ENCODE measurements at regions not wholly inside any gene's neighbourhood (a gene's known extent, or its start where the extent isn't known, plus 50 kb on each side); places are given as distances from the start of the nearest gene placed in this dataset.
A peak's percentile ranks its signal among the peaks of the same experiment; 100 is the strongest.

GRCh38 chr11:122395282-122395681, 260.2 kb upstream of the UBASH3B start:
- no peak overlapping the region for H3K4me3 ChIP-seq (replicated peaks; ENCODE audit: low read depth, low read length)
- TF ChIP-seq, protein P1, sequence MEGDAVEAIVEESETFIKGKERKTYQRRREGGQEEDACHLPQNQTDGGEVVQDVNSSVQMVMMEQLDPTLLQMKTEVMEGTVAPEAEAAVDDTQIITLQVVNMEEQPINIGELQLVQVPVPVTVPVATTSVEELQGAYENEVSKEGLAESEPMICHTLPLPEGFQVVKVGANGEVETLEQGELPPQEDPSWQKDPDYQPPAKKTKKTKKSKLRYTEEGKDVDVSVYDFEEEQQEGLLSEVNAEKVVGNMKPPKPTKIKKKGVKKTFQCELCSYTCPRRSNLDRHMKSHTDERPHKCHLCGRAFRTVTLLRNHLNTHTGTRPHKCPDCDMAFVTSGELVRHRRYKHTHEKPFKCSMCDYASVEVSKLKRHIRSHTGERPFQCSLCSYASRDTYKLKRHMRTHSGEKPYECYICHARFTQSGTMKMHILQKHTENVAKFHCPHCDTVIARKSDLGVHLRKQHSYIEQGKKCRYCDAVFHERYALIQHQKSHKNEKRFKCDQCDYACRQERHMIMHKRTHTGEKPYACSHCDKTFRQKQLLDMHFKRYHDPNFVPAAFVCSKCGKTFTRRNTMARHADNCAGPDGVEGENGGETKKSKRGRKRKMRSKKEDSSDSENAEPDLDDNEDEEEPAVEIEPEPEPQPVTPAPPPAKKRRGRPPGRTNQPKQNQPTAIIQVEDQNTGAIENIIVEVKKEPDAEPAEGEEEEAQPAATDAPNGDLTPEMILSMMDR (IDR thresholded peaks at IDR 0.05; ENCODE audit: low read length, missing control alignments): no peak
- DNase-seq (ENCODE audit: low read depth): no peak

DNA sequence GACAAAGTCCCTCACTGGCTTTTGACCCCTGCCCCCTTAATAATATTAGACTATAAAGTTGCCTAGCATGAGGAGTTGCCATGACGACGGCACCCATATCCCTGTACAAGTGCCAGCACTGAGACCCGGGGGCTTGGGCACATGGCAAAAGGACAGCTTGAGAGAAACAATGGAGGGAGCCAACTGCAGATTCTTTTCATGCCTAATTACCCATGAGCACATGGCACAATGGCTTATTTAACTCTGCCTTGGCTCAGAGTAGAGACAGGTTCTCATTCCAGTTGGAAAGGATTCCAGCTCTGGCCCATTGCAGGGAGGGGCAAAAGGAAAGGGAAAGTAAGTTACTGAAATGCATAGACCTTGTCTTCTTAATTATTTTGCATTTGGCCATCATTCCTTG, 261.2 kb upstream of the UBASH3B start:
- TF ChIP-seq, protein P1 (IDR thresholded peaks at IDR 0.05; ENCODE audit: low read length, missing control alignments): no peak
- no peak overlapping the region for H3K4me3 ChIP-seq (replicated peaks; ENCODE audit: low read depth, low read length)
- DNase-seq (ENCODE audit: low read depth): no peak

- no peak overlapping the region for H3K4me3 ChIP-seq (replicated peaks; ENCODE audit: low read depth, low read length)
- DNase-seq (ENCODE audit: low read depth): peak; percentile 38
- TF ChIP-seq, protein P1 (IDR thresholded peaks at IDR 0.05; ENCODE audit: low read length, missing control alignments): no peak
These were observed 262.2 kb upstream of the UBASH3B start for GRCh38 chr11:122393209-122393860.

DNA sequence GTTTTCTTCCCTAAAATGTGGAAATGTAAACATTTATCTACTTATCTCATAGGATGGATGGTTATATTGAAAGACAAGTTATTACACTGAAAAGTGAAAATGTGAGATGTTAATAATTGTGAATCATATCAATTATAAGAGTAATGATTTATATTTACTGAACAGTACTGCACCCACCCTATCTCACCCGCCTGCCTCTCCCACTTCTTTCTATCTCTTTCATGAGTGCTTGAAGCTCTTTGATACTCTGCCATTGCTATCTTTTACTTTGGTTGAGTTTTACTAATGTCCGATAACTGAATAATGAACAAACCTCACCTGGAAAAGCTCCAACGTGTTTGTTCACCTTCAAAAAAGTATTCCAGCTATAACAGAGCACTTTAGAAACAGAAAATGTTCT, 263.0 kb upstream of the UBASH3B start:
- TF ChIP-seq, protein P1 (IDR thresholded peaks at IDR 0.05; ENCODE audit: low read length, missing control alignments): no peak
- no peak overlapping the region for H3K4me3 ChIP-seq (replicated peaks; ENCODE audit: low read depth, low read length)
- no peak for DNase-seq (ENCODE audit: low read depth)

- H3K4me3 ChIP-seq (replicated peaks; ENCODE audit: low read depth, low read length): no peak overlapping the region
- DNase-seq (ENCODE audit: low read depth): no peak
- TF ChIP-seq, protein P1 (IDR thresholded peaks at IDR 0.05; ENCODE audit: low read length, missing control alignments): no peak
These were observed 264.5 kb upstream of the UBASH3B start for GRCh38 chr11:122391049-122391448.

DNA sequence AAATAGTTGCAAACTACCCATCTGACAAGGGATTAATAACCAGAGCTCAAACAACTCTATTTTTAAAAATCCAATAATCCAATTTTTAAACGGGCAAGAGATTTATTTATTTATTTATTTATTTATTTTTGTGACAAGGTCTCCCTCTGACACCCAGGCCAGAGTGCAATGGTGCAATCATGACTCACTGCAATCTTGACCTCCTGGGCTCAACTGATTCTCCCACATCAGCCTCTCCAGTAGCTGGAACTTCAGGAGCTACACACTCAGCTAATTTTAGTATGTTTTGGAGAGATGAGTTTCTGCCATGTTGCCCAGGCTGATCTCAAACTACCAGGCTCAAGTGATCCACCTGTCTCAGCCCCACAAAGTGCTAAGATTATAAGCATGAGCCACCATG, 267.2 kb upstream of the BLID start:
- no peak for DNase-seq (ENCODE audit: low read depth)
- TF ChIP-seq, protein P1 (IDR thresholded peaks at IDR 0.05; ENCODE audit: low read length, missing control alignments): no peak
- no peak overlapping the region for H3K4me3 ChIP-seq (replicated peaks; ENCODE audit: low read depth, low read length)

Data from fibroblast of pulmonary artery (primary cell).